GM12891 (cell line): ENCODE measurements at regions not wholly inside any gene's neighbourhood (a gene's known extent, or its start where the extent isn't known, plus 50 kb on each side); places are given as distances from the start of the nearest gene placed in this dataset.

ENCODE experiments used
- POLR2A ChIP-seq: IDR thresholded peaks from 2 replicates; pipeline ENCODE4 v1.6.1; 2011; ENCODE audit warnings: low read depth, low read length, control low read depth
- POU2F2 ChIP-seq: IDR thresholded peaks from 2 replicates; pipeline ENCODE4 v1.6.1; 2011; ENCODE audit warnings: low read depth, mild to moderate bottlenecking, control low read depth, low read length, moderate library complexity
- TAF1 ChIP-seq: IDR thresholded peaks from 2 replicates; pipeline ENCODE4 v1.6.1; 2011; ENCODE audit warnings: low read depth, low read length, control low read depth

DNA sequence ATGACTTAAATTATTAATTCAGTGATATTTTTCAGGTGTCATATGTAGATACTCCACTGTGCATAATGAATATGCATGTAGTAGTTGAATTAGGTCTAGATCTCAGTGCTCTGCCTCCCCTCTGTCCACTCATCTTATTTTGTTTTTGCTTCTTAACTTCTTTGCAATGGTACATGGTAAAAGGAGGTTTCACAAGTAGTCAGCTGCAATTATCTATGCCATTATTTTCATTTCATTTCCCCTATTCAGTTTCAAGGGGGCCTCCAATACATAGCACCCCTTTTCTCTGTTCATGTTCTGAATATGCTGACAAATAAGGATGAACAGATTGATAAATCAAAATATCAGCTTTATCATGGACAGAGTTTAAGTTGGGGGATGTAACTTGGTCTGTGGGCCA is 511.6 kb upstream of the ZNF608 start:
- TF ChIP-seq TAF1 = no peak
- no peak for TF ChIP-seq POU2F2
- no peak for TF ChIP-seq POLR2A
